Progenitor cell of endocrine pancreas (in vitro differentiated cells): ENCODE measurements at regions not wholly inside any gene's neighbourhood (a gene's known extent, or its start where the extent isn't known, plus 50 kb on each side); places are given as distances from the start of the nearest gene placed in this dataset.

Experiments used
- DNase-seq: peaks from one replicate; pipeline ENCODE4 v3.0.0; 2021; ENCODE audit warnings: low spot score; ENCODE audit not compliant: unreplicated experiment
- H3K27ac Mint-ChIP-seq: 2 replicates; pipeline ENCODE4 v1.8.0; 2021; ENCODE audit warnings: mild to moderate bottlenecking, moderate library complexity, mixed read lengths
- H3K27me3 Mint-ChIP-seq: 2 replicates; pipeline ENCODE4 v1.8.0; 2021; ENCODE audit warnings: mixed read lengths
- H3K36me3 Mint-ChIP-seq: 2 replicates; pipeline ENCODE4 v1.8.0; 2022; ENCODE audit warnings: mixed read lengths; ENCODE audit not compliant: insufficient read depth
- H3K4me1 Mint-ChIP-seq: 2 replicates; pipeline ENCODE4 v1.8.0; 2021; ENCODE audit warnings: low read depth, mixed read lengths
- H3K4me3 Mint-ChIP-seq: 2 replicates; pipeline ENCODE4 v1.8.0; 2021; ENCODE audit warnings: low read depth, mild to moderate bottlenecking, moderate library complexity, mixed read lengths
- H3K9me3 Mint-ChIP-seq: 2 replicates; pipeline ENCODE4 v1.8.0; 2021; ENCODE audit warnings: low read depth, mixed read lengths
- CTCF ChIP-seq: fragments of 200-600 bp; sonication (generic); IDR thresholded peaks from one replicate; pipeline ENCODE4 v1.5.0; 2021; ENCODE audit warnings: antibody characterized with exemption, mild to moderate bottlenecking; ENCODE audit not compliant: unreplicated experiment

GRCh38 chr7:131692131-131692960 lies 135.9 kb upstream of the PODXL start:
- peak; percentile 82 for DNase-seq
- H3K27ac Mint-ChIP-seq: no peak overlapping the region
- no peak overlapping the region for H3K4me3 Mint-ChIP-seq
- no peaks in the 10 kb centered on the region for H3K9me3 Mint-ChIP-seq
- peaks cover 1% of the 10 kb centered on the region for H3K4me1 Mint-ChIP-seq
- H3K36me3 Mint-ChIP-seq: no peaks in the 10 kb centered on the region
- peaks cover 24% of the 10 kb centered on the region for H3K27me3 Mint-ChIP-seq
- TF ChIP-seq CTCF: peak; percentile 98

- H3K9me3 Mint-ChIP-seq: no peaks in the 10 kb centered on the region
- peaks cover 31% of the 10 kb centered on the region for H3K27me3 Mint-ChIP-seq
- H3K4me3 Mint-ChIP-seq: no peak overlapping the region
- H3K36me3 Mint-ChIP-seq: no peaks in the 10 kb centered on the region
- no peak overlapping the region for H3K27ac Mint-ChIP-seq
- no peak for DNase-seq
- TF ChIP-seq CTCF: no peak
- peaks cover 1% of the 10 kb centered on the region for H3K4me1 Mint-ChIP-seq
These were observed 135.2 kb upstream of the PODXL start for GRCh38 chr7:131691454-131692130.

GRCh38 chr7:131690441-131690840 lies 134.0 kb upstream of the PODXL start:
- H3K4me1 Mint-ChIP-seq: peaks cover 1% of the 10 kb centered on the region
- H3K36me3 Mint-ChIP-seq: no peaks in the 10 kb centered on the region
- H3K4me3 Mint-ChIP-seq: no peak overlapping the region
- H3K9me3 Mint-ChIP-seq: no peaks in the 10 kb centered on the region
- H3K27me3 Mint-ChIP-seq: peaks cover 31% of the 10 kb centered on the region
- no peak for TF ChIP-seq CTCF
- DNase-seq: no peak
- H3K27ac Mint-ChIP-seq: no peak overlapping the region

- DNase-seq: no peak
- TF ChIP-seq CTCF: no peak
- H3K9me3 Mint-ChIP-seq: no peaks in the 10 kb centered on the region
- H3K27ac Mint-ChIP-seq: no peak overlapping the region
- H3K36me3 Mint-ChIP-seq: no peaks in the 10 kb centered on the region
- H3K4me1 Mint-ChIP-seq: peaks cover 1% of the 10 kb centered on the region
- no peak overlapping the region for H3K4me3 Mint-ChIP-seq
- H3K27me3 Mint-ChIP-seq: peaks cover 36% of the 10 kb centered on the region
These were observed 133.3 kb upstream of the PODXL start for GRCh38 chr7:131689662-131690234.

DNA sequence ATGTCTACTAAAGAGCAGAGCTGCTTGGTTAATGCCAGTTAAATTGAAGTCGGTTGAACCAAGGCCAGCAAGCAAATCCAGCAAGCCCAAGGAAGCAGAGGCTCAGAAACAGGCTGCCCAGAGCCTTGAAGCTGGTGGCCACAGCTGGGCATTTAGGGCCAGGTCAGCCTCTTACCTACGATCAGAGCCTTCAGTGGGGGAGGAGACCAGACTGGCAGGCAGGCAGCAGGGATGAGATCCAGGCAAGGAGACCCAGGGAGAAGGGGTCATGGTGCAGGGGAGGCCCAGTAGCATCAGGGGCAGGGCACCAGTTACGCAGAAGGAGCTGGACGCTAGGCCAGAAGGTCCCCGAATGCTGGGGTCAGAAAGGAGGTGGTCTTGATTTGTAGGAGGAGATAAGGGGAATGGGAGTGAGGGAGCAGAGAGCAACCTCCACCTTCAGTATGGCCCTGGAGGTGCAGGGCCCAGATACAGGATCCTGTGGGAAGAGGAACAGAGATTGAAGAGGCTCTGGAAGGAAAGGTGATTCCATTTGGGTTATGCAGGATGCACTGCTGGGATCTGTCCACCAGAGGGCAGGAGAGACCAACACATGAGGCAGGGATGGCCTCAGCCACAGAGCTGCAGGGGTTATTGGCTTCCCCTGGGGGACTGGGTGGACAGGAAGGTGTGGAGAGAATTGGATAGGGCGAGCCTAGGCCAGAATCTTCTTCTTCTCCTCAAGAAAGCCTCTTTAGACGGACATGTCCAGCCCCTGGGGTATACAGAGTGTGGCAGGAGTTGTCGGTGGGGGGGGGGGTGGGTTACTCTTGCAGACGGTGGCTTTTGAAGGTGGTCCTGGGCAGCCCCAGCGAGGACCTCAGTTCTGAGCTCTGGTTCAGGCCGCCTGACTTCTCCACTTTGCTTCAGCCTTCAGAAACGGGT lies 132.6 kb upstream of the PODXL start:
- Mint-ChIP-seq H3K9me3 (no peaks in the 10 kb centered on the region), H3K27me3 (peaks cover 35% of the 10 kb centered on the region), H3K4me1 (peaks cover 1% of the 10 kb centered on the region), H3K4me3 (no peak overlapping the region), H3K27ac (no peak overlapping the region), H3K36me3 (no peaks in the 10 kb centered on the region)
- peak; percentile 77 for DNase-seq
- TF ChIP-seq CTCF: peak; percentile 94
